Erythroblast (primary cell): ENCODE measurements at regions not wholly inside any gene's neighbourhood (a gene's known extent, or its start where the extent isn't known, plus 50 kb on each side); places are given as distances from the start of the nearest gene placed in this dataset.
"Not testable (repeated sequence)": the region's sequence is repeated elsewhere in the genome, so short reads cannot be mapped to it uniquely, and the experiment has no call there.

ENCODE experiments used
- DNase-seq, 2 experiments: peaks; one replicate each; lab custom pipeline; 2025; lab: John Stamatoyannopoulos, UW
- GATA1 ChIP-seq: IDR thresholded peaks from 2 replicates; pipeline ENCODE4 v1.6.1; 2011; ENCODE audit warnings: low read depth, mild to moderate bottlenecking, control low read depth, low read length, moderate library complexity
- POLR2A ChIP-seq: IDR thresholded peaks from 2 replicates; pipeline ENCODE4 v1.6.1; 2011; ENCODE audit warnings: mild to moderate bottlenecking, low read length

GRCh38 chr12:60195483-60195882 lies 599.7 kb downstream of the SLC16A7 start:
- DNase-seq, result peak; percentile 2 to 4
- TF ChIP-seq GATA1, result no peak
- no peak for TF ChIP-seq POLR2A

GRCh38 chr12:60196366-60196765 lies 600.5 kb downstream of the SLC16A7 start:
- TF ChIP-seq POLR2A (no peak), GATA1 (no peak)
- DNase-seq, result no peak

DNA sequence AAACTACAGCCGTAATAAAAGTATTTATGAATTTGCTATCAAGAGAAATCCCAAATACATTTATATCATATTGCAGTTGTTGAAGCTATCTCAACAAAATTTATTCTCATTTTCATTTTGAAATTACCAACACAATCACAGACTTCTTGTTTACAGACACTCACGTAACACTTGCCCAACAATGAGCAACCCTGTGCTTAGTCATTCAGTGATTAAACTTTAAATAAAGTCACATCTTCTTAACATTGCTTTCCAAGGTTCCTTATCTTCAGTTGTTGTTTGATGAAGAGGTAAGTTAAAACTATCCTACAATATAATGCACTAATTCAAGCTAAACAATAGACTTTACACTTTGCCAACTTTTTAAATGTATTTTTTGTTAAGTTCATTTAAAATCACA lies 601.8 kb downstream of the SLC16A7 start:
- no peak for TF ChIP-seq POLR2A
- TF ChIP-seq GATA1, result no peak
- peak in 1 of 2 experiments; percentile 3 for DNase-seq

DNA sequence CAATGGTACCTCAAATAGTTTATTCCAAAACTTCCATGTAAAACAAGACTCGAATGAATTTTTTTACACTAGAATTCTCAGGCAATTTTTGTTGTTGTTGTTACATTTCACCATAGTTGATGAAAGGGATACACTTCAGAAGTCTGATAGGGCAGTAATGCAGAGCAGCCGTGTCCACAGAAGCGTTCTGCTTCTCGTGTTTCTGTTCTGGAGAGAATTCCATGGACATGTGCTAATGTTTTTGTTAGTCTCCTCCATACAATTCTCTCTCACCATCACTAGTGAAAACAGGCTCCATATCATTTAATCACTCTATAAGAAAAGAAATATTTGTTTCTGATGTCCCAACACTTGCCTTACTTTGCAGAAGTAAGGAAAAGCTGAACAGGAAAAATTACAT lies 606.1 kb downstream of the SLC16A7 start:
- TF ChIP-seq POLR2A (no peak), GATA1 (no peak)
- DNase-seq, result no peak

- TF ChIP-seq POLR2A, result no peak
- TF ChIP-seq GATA1, result no peak
- peak; percentile 19 to 27 for DNase-seq
Measured at GRCh38 chr12:60205500-60205899, 609.7 kb downstream of the SLC16A7 start.

DNA sequence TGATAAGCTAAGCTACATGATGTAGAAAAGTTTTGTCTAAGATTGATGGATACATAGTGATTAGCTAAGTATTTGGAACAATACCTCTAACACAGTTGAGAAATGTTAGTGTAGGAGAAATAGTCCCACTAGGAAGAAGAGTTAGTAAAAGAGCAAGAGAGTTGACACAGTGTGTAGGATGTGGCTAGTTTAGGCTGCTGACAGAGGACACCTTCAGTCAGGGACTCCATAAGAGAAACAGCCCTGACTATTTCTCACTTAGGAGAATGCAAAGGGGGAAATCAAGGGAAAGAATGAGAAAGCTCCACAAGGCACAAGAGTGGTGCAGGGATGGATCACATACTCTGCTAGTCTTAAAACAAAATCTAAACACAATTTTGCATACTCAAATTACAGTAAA lies 613.7 kb downstream of the SLC16A7 start:
- TF ChIP-seq GATA1, result no peak
- TF ChIP-seq POLR2A, result no peak

GRCh38 chr12:60209933-60210332 lies 614.1 kb downstream of the SLC16A7 start:
- no peak for TF ChIP-seq POLR2A
- no peak for TF ChIP-seq GATA1
- no peak for DNase-seq

More for the DNA sequence above, 613.7 kb downstream of the SLC16A7 start:
- DNase-seq, result no peak

- DNase-seq, result no peak
Measured at GRCh38 chr12:60210756-60211155, 614.9 kb downstream of the SLC16A7 start.

GRCh38 chr12:60211244-60211643 lies 615.4 kb downstream of the SLC16A7 start:
- TF ChIP-seq POLR2A, result no peak
- no peak for TF ChIP-seq GATA1

More at GRCh38 chr12:60210756-60211155, 614.9 kb downstream of the SLC16A7 start:
- TF ChIP-seq GATA1, result no peak
- TF ChIP-seq POLR2A, result no peak

GRCh38 chr12:60212159-60213000 lies 616.6 kb downstream of the SLC16A7 start:
- no peak for TF ChIP-seq POLR2A
- no peak for TF ChIP-seq GATA1
- no peak for DNase-seq

More at GRCh38 chr12:60211244-60211643, 615.4 kb downstream of the SLC16A7 start:
- no peak for DNase-seq

DNA sequence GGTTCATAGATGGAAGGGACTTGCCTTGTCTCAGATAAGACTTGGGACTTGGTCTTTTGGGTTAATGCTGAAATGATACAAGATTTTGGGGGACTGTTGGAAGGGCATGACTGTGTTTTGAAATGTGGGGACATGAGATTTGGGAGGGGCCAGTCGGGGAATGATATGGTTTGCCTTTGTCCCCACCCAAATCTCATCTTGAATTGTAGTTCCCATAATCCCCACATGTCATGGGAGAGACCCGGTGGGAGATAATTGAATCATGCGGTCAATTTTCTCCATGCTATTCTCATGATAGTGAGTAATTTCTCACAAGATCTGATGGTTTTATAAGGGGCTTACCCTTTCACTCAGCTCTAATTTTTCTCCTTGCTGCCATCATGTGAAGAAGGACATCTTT lies 617.4 kb downstream of the SLC16A7 start:
- DNase-seq, result not testable (repeated sequence)

DNA sequence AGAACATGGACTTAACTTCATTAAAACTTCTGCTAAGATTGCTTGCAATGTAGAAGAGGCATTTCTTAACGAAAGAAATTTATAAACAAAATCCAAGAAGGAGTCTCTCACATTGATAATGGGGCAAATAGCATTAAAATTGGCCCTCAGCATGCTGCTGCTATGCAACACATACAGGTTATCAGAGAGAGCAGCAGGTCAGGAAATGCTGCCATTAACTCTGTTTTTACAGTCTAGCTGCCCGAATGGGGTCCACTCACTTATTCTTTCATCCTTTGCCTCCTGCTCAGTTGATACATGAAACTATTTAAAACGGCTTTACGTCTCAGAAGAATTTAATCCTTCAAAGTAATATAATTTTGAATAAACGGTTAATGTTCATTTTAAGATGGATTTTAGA lies 620.4 kb downstream of the SLC16A7 start:
- DNase-seq, result no peak
- TF ChIP-seq GATA1 (no peak), POLR2A (no peak)

GRCh38 chr12:60223242-60223641 lies 627.4 kb downstream of the SLC16A7 start:
- TF ChIP-seq GATA1, result no peak
- no peak for TF ChIP-seq POLR2A

DNA sequence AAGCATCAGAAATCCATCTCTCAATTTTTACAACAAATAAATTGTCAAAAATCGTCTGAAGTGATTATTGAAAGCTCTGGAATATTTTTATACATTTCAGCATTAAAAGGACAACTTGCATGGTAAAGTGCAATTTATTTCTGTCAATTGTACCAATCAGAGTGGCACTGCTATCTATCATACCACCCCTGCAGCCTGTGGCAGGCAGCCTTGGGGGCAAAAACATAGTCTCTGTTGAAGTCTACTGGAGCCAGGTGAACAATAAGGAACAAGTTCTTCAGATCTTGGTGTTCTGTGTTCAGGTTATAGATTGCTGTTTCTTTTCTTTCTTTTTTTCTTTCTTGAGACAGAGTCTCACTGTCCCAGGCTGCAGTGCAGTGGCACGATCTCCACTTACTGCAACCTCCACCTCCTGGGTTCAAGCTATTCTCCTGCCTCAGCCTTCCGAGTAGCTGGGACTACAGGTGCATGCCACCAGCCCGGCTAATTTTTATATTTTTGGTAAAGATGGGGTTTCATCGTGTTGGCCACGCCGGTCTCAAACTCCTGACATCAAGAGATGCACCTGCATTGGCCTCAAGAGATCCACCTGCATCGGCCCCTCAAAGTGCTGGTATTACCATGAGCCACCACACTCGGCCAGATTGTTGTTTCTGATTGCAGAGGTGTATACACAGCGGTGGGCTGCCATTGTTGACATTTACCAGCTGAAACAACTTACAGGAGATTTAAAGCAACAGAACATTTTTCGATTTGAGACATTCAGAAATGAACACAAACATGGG lies 629.6 kb downstream of the SLC16A7 start:
- DNase-seq, result no peak
- TF ChIP-seq GATA1, result no peak

More at GRCh38 chr12:60223242-60223641, 627.4 kb downstream of the SLC16A7 start:
- DNase-seq, result no peak
